GM12878 (cell line): ENCODE measurements at regions not wholly inside any gene's neighbourhood (a gene's known extent, or its start where the extent isn't known, plus 50 kb on each side); places are given as distances from the start of the nearest gene placed in this dataset.

Source experiments
- ATAC-seq: fragments of 200-7000 bp; cut with Tn5 transposase; 3 replicates; pipeline ENCODE4 v1.9.1; 2020; ENCODE audit warnings: mild to moderate bottlenecking, moderate library complexity
- BruUV-seq: library from RNA; stranded (reverse); fragments of 400-500 nt; replicated peaks from 2 replicates; lab custom pipeline; 2021; lab: Mats Ljungman, UMichigan
- CTCF ChIA-PET: fragments of 300-600 bp; sonication (Branson Sonifier 250); formaldehyde crosslinking; extraction: SDS; loops from one replicate; lab custom pipeline; 2021; ENCODE audit warnings: inconsistent platforms; lab: Yijun Ruan, JAX
- POLR2A ChIA-PET: fragments of 350-600 bp; formaldehyde crosslinking; extraction: SDS; loops from one replicate; lab custom pipeline; 2021; ENCODE audit warnings: inconsistent platforms; lab: Charles Lee
- RAD21 ChIA-PET: fragments of 300-600 bp; sonication (Branson Sonifier 250); formaldehyde crosslinking; loops from one replicate; lab custom pipeline; 2023; ENCODE audit warnings: antibody characterized with exemption; ENCODE audit not compliant: unreplicated experiment; lab: Charles Lee
- SMC1A ChIA-PET: fragments of 300-600 bp; sonication (Branson Sonifier 250); formaldehyde crosslinking; loops from one replicate; lab custom pipeline; 2023; ENCODE audit not compliant: unreplicated experiment, uncharacterized antibody; lab: Charles Lee
- DNase-seq: peaks from one replicate; pipeline ENCODE4 v3.0.0-alpha.2; 2011; ENCODE audit warnings: low read depth, low spot score
- FAIRE-seq: peaks from 3 replicates; lab custom pipeline; 2011; peaks lifted over from hg19 to GRCh38; lab: Jason Lieb, UNC
- H2AFZ ChIP-seq: 2 replicates; pipeline ENCODE4 v1.6.0; 2011; ENCODE audit warnings: low read depth, low read length, control low read depth; ENCODE audit not compliant: control insufficient read depth
- H3K27ac ChIP-seq: 2 replicates; pipeline ENCODE4 v1.5.1; 2011; ENCODE audit warnings: control low read depth; ENCODE audit not compliant: control insufficient read depth, insufficient read depth
- H3K27me3 ChIP-seq, 2 experiments: replicated peaks in 1 of 2; 2 replicates each; pipeline versions ENCODE4 v1.6.0 to v1.6.1; 2011; ENCODE audit warnings: low read length in 1 of 2; ENCODE audit not compliant: control insufficient read depth in 2 of 2, insufficient read depth in 2 of 2
- H3K36me3 ChIP-seq, 2 experiments: 2 replicates each; pipeline ENCODE4 v1.5.1; 2011; ENCODE audit warnings: low read length in 1 of 2; ENCODE audit not compliant: control insufficient read depth in 2 of 2, insufficient read depth in 2 of 2
- H3K4me1 ChIP-seq: 2 replicates; pipeline ENCODE4 v1.6.1; 2011; ENCODE audit warnings: mild to moderate bottlenecking, low read length, moderate library complexity, mixed read lengths; ENCODE audit not compliant: control insufficient read depth, insufficient read depth
- H3K4me2 ChIP-seq: 2 replicates; pipeline ENCODE4 v1.6.0; 2011; ENCODE audit warnings: control low read depth; ENCODE audit not compliant: control insufficient read depth, insufficient read depth
- H3K4me3 ChIP-seq: fragments of 200-600 bp; sonication (generic); 2 replicates; pipeline ENCODE4 v1.5.1; 2016
- H3K79me2 ChIP-seq: 2 replicates; pipeline ENCODE4 v1.6.0; 2011; ENCODE audit warnings: low read length; ENCODE audit not compliant: control insufficient read depth, insufficient read depth
- H3K9ac ChIP-seq: 2 replicates; pipeline ENCODE4 v1.8.0; 2011; ENCODE audit warnings: low read length, control low read depth, mixed read lengths; ENCODE audit not compliant: control insufficient read depth, insufficient read depth
- H3K9me3 ChIP-seq: replicated peaks from 3 replicates; pipeline ENCODE4 v1.5.1; 2011; ENCODE audit warnings: mild to moderate bottlenecking, low read length; ENCODE audit not compliant: control insufficient read depth, insufficient read depth
- H4K20me1 ChIP-seq: 2 replicates; pipeline ENCODE4 v1.6.0; 2011; ENCODE audit not compliant: control insufficient read depth, insufficient read depth
- ATF7 ChIP-seq: fragments of 450-650 bp; IDR thresholded peaks from 2 replicates; pipeline ENCODE4 v1.6.1; 2016; ENCODE audit warnings: low read depth, mild to moderate bottlenecking
- MYB ChIP-seq: fragments of 150-350 bp; IDR thresholded peaks from 2 replicates; pipeline ENCODE4 v1.6.1; 2014; ENCODE audit warnings: mild to moderate bottlenecking, low read depth, low read length, borderline replicate concordance
- NFYB ChIP-seq: IDR thresholded peaks from 2 replicates; pipeline ENCODE4 v1.6.1; 2011; ENCODE audit warnings: low read depth, mild to moderate bottlenecking, low read length, improper control_type of control experiment, moderate library complexity; ENCODE audit not compliant: insufficient read depth
- SPI1 ChIP-seq: IDR thresholded peaks from 2 replicates; pipeline ENCODE4 v1.6.1; 2011; ENCODE audit warnings: low read depth, mild to moderate bottlenecking, low read length, moderate library complexity, borderline replicate concordance; ENCODE audit not compliant: insufficient read depth
- TARDBP ChIP-seq: IDR thresholded peaks from 2 replicates; pipeline ENCODE4 v1.6.1; 2016; ENCODE audit warnings: borderline replicate concordance
- TCF7 ChIP-seq: IDR thresholded peaks from 2 replicates; pipeline ENCODE4 v1.6.1; 2014; ENCODE audit warnings: antibody characterized with exemption, borderline replicate concordance
- ZNF622 ChIP-seq: fragments of 450-650 bp; IDR thresholded peaks from 2 replicates; pipeline ENCODE4 v1.6.1; 2017; ENCODE audit warnings: mild to moderate bottlenecking, inconsistent platforms
- WGBS: methylation state at CpG from one replicate; pipeline ENCODE4 v1.1.6; 2016; ENCODE audit warnings: low lambda C conversion rate; ENCODE audit not compliant: insufficient replicate concordance, insufficient coverage; ENCODE audit errors: missing lambda C conversion rate; 5-methylcytosine and 5-hydroxymethylcytosine counted together
- in situ Hi-C: fragments of 300-500 bp; cut with MboI; formaldehyde crosslinking; loops from 9 replicates; pipeline ENCODE4 v1.14.3; 2018; ENCODE audit warnings: mixed read lengths
- intact Hi-C: fragments of 100-400 bp; cut with micrococcal nuclease; formaldehyde crosslinking; loops from one replicate; pipeline ENCODE4 v1.14.2; 2022; ENCODE audit not compliant: unreplicated experiment
- TF ChIP-seq, protein P1 (sequence below): IDR thresholded peaks from 2 replicates; pipeline ENCODE4 v1.6.1; 2012; ENCODE audit warnings: low read depth, low read length, improper control_type of control experiment
- TF ChIP-seq, protein P2 (sequence below): IDR thresholded peaks from 2 replicates; pipeline ENCODE4 v1.6.1; 2011; ENCODE audit warnings: low read depth, mild to moderate bottlenecking, low read length, moderate library complexity, borderline replicate concordance; ENCODE audit errors: extremely low read depth
- TF ChIP-seq, protein P3 (sequence below): fragments of 450-650 bp; IDR thresholded peaks from 2 replicates; pipeline ENCODE4 v1.6.1; 2018; ENCODE audit warnings: borderline replicate concordance, mild to moderate bottlenecking; ENCODE audit not compliant: partially characterized antibody
- TF ChIP-seq, protein P4 (sequence below): fragments of 150-350 bp; IDR thresholded peaks from 2 replicates; pipeline ENCODE4 v1.6.1; 2014; ENCODE audit warnings: mild to moderate bottlenecking, low read depth, low read length

DNA sequence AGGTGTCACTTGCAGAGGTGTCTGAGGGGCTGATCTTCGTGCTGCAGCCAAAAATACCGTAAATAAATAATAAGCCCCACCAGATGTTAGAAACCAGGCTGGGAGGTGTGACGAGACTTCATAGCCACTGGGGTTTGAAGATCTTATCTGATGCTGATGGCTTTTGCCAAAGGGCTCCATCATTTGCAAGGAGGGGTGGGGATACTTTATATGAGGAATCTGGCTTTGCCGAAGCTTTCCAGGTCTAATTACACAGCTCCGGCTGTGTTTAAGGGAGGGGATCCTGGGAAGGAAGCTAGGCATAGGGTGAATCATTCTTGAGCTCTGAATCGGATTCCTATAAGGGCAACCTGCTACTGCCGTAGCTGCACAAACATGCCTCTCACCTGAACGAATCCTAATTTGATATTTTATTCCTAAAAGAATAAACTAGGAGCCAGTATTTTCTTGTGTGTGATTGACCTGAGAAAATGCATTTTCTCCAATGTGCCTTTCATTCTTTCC lies 249.6 kb downstream of the SOD2 start:
- H3K4me3 ChIP-seq: no peak overlapping the region
- RAD21 ChIA-PET: no interaction called here
- intact Hi-C loops (no loop called here), in situ Hi-C loops (no loop called here)
- H4K20me1 ChIP-seq: no peaks in the 10 kb centered on the region
- H3K27ac ChIP-seq: no peak overlapping the region
- SMC1A ChIA-PET: no interaction called here
- WGBS: 7% methylated on average over 8 of the region's 8 CpGs
- FAIRE-seq (no peak), DNase-seq (no peak), ATAC-seq (no peak)
- TF ChIP-seq, protein P1, sequence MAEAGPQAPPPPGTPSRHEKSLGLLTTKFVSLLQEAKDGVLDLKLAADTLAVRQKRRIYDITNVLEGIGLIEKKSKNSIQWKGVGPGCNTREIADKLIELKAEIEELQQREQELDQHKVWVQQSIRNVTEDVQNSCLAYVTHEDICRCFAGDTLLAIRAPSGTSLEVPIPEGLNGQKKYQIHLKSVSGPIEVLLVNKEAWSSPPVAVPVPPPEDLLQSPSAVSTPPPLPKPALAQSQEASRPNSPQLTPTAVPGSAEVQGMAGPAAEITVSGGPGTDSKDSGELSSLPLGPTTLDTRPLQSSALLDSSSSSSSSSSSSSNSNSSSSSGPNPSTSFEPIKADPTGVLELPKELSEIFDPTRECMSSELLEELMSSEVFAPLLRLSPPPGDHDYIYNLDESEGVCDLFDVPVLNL: no peak
- TF ChIP-seq, protein P2, sequence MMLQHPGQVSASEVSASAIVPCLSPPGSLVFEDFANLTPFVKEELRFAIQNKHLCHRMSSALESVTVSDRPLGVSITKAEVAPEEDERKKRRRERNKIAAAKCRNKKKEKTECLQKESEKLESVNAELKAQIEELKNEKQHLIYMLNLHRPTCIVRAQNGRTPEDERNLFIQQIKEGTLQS: no peak
- no peak for TF ChIP-seq ZNF622
- no peak for TF ChIP-seq MYB
- no peak for TF ChIP-seq TARDBP
- TF ChIP-seq ATF7: no peak
- TF ChIP-seq, protein P3, sequence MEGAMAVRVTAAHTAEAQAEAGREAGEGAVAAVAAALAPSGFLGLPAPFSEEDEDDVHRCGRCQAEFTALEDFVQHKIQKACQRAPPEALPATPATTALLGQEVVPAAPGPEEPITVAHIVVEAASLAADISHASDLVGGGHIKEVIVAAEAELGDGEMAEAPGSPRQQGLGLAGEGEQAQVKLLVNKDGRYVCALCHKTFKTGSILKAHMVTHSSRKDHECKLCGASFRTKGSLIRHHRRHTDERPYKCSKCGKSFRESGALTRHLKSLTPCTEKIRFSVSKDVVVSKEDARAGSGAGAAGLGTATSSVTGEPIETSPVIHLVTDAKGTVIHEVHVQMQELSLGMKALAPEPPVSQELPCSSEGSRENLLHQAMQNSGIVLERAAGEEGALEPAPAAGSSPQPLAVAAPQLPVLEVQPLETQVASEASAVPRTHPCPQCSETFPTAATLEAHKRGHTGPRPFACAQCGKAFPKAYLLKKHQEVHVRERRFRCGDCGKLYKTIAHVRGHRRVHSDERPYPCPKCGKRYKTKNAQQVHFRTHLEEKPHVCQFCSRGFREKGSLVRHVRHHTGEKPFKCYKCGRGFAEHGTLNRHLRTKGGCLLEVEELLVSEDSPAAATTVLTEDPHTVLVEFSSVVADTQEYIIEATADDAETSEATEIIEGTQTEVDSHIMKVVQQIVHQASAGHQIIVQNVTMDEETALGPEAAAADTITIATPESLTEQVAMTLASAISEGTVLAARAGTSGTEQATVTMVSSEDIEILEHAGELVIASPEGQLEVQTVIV: no peak
- no peak for TF ChIP-seq SPI1
- TF ChIP-seq TCF7: no peak
- no peak for TF ChIP-seq NFYB
- TF ChIP-seq, protein P4, sequence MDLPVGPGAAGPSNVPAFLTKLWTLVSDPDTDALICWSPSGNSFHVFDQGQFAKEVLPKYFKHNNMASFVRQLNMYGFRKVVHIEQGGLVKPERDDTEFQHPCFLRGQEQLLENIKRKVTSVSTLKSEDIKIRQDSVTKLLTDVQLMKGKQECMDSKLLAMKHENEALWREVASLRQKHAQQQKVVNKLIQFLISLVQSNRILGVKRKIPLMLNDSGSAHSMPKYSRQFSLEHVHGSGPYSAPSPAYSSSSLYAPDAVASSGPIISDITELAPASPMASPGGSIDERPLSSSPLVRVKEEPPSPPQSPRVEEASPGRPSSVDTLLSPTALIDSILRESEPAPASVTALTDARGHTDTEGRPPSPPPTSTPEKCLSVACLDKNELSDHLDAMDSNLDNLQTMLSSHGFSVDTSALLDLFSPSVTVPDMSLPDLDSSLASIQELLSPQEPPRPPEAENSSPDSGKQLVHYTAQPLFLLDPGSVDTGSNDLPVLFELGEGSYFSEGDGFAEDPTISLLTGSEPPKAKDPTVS: no peak
- H3K4me1 ChIP-seq: no peaks in the 10 kb centered on the region
- H3K36me3 ChIP-seq: no peaks in the 10 kb centered on the region
- CTCF ChIA-PET: no interaction called here
- BruUV-seq: no TSS peak
- POLR2A ChIA-PET: no interaction called here
- no peaks in the 10 kb centered on the region for H3K9me3 ChIP-seq
- H3K79me2 ChIP-seq: no peaks in the 10 kb centered on the region
- H3K27me3 ChIP-seq: peaks cover 5 to 8% of the 10 kb centered on the region in 2 experiments
- H3K4me2 ChIP-seq: no peak overlapping the region
- no peak overlapping the region for H2AFZ ChIP-seq
- H3K9ac ChIP-seq: no peak overlapping the region
